Gastrocnemius medialis (tissue), 4 donors: ENCODE measurements at regions not wholly inside any gene's neighbourhood (a gene's known extent, or its start where the extent isn't known, plus 50 kb on each side); places are given as distances from the start of the nearest gene placed in this dataset.
"Not testable (repeated sequence)": the region's sequence is repeated elsewhere in the genome, so short reads cannot be mapped to it uniquely, and the experiment has no call there.

Experiments used
- POLR2A ChIP-seq, 2 donors: fragments of 450-650 bp; IDR thresholded peaks; one replicate each; pipeline ENCODE4 v1.6.1; 2017; ENCODE audit warnings: antibody characterized with exemption in 2 of 2, mild to moderate bottlenecking in 2 of 2, moderate library complexity in 2 of 2
- TF ChIP-seq, protein P1 (sequence below), 5 experiments: fragments of 450-650 bp in 3 of 5; fragments of 200-600 bp in 2 of 5; sonication (generic) in 2 of 5; IDR thresholded peaks in 4 of 5; conservative IDR thresholded peaks in 1 of 5; 1 replicate in 4 of 5; 2 replicates in 1 of 5; pipeline ENCODE4 v1.5.1; 2016 to 2019; ENCODE audit warnings: antibody characterized with exemption in 5 of 5, mild to moderate bottlenecking in 3 of 5, moderate library complexity in 3 of 5

DNA sequence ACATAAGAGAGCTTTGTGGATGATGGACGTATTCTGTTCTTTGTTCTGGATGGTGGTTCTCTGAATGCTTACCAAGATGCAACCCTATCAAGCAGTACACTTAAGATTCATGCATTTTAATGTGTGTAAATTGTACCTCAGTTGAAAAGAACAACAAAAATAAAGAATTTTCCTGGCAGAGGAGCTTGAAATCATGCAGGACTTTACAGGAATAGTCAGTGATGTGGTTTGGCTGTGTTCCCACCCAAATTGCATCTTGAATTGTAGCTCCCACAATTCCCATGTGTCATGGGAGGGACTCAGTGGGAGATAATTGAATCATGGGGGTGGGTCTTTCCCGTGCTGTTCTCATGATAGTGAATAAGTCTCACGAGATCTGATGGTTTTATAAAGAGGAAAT is 430.6 kb upstream of the ASIC2 start:
- TF ChIP-seq POLR2A (IDR thresholded peaks at IDR 0.05) = not testable (repeated sequence)
- TF ChIP-seq, protein P1, sequence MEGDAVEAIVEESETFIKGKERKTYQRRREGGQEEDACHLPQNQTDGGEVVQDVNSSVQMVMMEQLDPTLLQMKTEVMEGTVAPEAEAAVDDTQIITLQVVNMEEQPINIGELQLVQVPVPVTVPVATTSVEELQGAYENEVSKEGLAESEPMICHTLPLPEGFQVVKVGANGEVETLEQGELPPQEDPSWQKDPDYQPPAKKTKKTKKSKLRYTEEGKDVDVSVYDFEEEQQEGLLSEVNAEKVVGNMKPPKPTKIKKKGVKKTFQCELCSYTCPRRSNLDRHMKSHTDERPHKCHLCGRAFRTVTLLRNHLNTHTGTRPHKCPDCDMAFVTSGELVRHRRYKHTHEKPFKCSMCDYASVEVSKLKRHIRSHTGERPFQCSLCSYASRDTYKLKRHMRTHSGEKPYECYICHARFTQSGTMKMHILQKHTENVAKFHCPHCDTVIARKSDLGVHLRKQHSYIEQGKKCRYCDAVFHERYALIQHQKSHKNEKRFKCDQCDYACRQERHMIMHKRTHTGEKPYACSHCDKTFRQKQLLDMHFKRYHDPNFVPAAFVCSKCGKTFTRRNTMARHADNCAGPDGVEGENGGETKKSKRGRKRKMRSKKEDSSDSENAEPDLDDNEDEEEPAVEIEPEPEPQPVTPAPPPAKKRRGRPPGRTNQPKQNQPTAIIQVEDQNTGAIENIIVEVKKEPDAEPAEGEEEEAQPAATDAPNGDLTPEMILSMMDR (IDR thresholded peaks at IDR 0.05 in 4 of 5, conservative IDR thresholded peaks at IDR 0.05 in 1 of 5) = not testable (repeated sequence)
